Right lobe of liver (tissue), 4 donors: ENCODE measurements at regions not wholly inside any gene's neighbourhood (a gene's known extent, or its start where the extent isn't known, plus 50 kb on each side); places are given as distances from the start of the nearest gene placed in this dataset.

Source experiments
- CTCF ChIP-seq, 4 donors: fragments of 200-600 bp in 3 of 4; fragments of 450-650 bp in 1 of 4; IDR thresholded peaks; one replicate each; pipeline versions ENCODE4 v1.5.1 to v1.8.0; 2016 to 2022; ENCODE audit warnings: antibody characterized with exemption in 4 of 4, mild to moderate bottlenecking in 2 of 4
- POLR2A ChIP-seq: fragments of 450-650 bp; IDR thresholded peaks from one replicate; pipeline ENCODE4 v1.6.1; 2017; ENCODE audit warnings: antibody characterized with exemption, mild to moderate bottlenecking
- donor health status: DM: no; HTN: no; CAD: no.
- donor health status: DM: no; HTN: no; CAD: no.
- donor health status: DM: no; HTN: yes; CAD: no.

- TF ChIP-seq CTCF (IDR thresholded peaks at IDR 0.05) (no peak), POLR2A (no peak)
Observed at GRCh38 chr3:152760024-152760563, 74.8 kb upstream of the P2RY1 start.
